NCI-H748 treated with DMSO at 0.1 percent for 48 hours (cell line): ENCODE measurements at regions not wholly inside any gene's neighbourhood (a gene's known extent, or its start where the extent isn't known, plus 50 kb on each side); places are given as distances from the start of the nearest gene placed in this dataset.
"Not testable (repeated sequence)": the region's sequence is repeated elsewhere in the genome, so short reads cannot be mapped to it uniquely, and the experiment has no call there.

Experiments
- DNase-seq: peaks from one replicate; lab custom pipeline; 2025; lab: John Stamatoyannopoulos, UW

DNA sequence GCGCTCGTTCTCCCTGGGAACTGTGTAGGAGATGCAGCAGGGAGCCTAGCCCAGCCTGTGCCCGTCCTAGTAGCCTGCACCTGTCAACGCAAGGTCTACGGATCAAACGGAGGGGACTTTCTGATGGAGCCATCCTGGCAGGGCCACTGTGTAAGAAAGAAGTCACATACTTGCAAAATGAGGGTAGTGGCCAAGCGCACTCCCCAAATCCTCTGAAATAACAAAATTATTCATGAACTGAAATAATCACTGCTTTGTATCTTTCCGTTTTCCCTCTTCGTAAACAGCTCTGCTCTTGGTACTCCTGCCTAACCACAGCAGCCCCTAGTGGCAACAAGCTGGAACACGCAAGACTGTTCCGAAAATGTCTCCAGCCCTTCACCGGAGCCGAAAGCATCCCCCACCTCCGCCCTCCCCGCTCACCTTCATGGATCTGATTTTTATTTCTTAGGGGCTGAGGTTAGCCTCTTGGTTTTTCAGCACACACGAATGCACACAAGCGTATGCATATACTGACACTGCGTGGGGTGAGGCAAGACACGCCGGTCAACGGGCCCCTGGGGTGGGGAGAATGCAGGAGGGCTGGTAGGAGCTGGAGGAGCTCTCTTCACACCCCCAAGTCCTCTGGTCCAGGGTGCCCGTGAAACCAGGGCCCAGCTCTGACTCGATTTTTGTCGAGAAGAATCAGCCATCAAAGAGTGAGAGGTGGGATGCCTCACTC, 100.8 kb downstream of the ABCC12 start:
- peak; percentile 3 for DNase-seq

DNA sequence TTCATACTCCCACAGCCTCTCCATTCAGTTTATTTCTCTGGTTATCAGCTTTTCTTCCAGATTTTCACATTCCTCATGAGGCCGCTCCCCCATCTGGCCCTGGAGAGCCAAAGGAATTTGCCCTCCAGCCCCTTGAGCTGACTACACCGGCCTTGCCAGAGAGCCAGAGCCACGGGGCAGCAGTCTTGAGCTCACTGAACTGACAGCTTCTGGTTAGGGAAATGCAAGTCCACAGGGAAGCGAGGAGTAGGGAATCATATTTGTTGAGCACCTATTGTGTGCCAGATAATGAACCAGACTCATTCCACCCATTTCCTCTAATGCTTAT, 102.4 kb downstream of the ABCC12 start:
- DNase-seq, result no peak

DNA sequence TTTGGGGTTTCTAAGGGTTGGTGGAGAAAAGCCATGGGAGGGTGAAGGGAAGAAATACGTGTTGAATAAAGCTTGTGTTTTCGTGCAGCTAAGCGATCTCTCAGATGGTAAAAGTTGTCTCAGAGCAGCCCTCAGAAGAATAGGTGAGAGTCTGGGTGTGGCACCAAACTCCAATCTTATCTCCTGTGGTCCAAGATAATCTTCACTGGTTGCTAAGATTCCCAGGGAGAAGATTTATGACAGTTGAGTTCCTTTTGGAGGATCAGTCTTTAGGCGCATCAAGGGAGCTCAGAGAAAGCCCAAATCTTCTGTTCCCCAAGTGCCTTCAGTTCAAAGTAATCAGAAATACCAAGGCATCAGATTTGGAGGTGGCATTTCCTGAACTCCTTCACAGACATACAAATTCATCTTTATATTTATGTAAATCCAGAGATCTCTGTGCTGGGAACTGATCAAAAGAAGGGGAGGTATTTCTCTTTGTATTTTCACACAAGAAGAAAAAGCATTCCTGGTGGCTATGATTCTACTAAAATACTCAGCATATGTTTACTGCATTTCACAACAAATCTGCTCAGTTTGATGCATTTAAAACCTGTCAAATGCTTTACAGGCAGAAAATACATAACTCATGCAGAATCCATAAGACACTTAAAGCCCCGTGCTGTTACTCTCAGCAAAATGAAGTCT, 102.9 kb downstream of the ABCC12 start:
- DNase-seq, result no peak

DNA sequence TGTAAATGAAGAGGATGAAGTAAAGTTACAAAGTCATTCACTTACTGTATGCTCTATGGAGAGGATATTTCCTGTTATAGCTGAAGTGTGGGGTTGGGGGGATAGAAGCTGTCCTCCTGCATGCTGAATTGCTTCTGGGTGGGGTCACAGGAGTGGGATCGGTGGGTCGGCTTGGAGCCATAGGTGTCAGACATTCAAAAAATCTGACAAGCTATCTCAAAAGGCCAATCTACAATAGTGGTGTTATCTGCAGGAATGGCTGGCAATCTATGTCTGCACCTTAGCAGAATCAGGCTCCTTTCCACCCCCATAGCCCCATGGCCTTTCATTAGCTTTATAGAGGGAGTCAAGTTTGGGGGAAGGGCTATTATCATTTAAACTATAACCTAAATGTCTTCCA, 104.9 kb downstream of the ABCC12 start:
- DNase-seq, result no peak

DNA sequence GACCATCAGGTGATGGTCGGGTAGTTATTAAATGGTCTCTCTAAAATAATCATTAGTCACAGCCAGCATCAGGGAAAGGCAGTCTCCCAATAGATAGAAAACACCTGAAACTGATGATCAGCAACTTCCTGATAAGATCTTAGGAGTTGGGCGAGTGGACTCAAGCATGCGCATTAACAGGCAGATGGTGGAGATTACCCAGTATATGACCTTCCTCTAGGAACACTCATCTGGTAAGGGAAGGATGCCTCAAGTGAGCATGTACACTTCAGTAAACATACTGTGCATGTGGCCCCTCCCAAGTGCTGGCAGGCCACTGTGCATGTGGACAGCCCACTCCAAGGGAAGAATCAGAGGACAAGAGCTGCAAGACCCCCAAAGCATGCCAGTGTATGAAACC, 105.9 kb downstream of the ABCC12 start:
- DNase-seq, result no peak

DNA sequence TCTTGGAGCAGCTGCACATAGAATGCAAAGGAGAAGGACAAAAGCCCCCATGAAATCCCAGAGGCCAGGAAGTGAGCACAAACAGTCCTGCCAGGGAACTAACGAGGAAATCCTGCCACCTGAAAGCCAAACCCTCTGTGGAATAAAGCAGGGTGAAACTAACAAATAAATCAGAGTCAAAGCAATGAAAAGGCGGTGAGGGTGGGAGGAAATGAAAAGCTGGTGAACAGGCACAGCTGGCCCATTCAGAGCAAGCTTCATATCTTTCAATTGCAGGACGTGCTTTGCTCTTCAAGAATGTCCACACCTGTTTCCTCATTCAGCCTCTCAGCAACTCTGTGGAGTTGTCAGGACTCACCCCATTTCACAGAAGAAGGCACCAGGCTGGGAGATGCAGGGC, 108.1 kb downstream of the ABCC12 start:
- no peak for DNase-seq

DNA sequence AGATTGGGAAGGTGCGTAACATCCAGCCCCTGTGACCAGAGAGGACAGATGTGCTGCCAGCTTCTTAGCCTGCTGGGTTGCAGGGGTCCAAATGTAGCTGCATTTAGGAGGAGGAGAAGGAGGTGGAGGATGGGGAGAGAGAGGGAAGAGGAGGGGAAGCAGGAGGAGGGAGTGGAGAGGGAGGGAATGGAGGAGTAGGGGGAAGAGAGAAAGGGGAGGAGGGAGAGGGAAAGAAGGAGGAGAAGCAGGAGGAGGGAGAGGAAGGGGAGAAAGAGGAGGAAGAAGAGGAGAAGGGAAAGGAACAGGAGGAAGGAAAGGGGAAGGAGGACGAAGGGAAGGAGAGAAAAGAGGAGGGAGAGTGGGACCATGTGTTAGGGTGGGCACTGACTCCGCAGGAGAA, 108.6 kb downstream of the ABCC12 start:
- DNase-seq, result no peak

DNA sequence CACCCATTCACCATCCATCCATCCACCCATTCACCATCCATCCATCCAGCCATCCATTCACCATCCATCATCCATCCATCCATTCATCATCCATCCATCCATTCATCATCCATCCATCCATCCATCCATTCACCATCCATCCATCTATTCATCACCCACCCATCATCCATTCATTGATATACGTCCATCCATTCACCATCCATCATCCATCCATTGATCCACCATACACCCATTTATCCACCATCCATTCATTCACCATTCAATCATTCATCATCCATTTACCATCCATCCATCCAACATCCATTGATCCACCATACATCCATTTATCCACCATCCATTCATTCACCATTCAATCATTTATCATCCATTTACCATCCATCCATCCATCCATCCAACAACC, 111.7 kb downstream of the ABCC12 start:
- DNase-seq, result no peak

DNA sequence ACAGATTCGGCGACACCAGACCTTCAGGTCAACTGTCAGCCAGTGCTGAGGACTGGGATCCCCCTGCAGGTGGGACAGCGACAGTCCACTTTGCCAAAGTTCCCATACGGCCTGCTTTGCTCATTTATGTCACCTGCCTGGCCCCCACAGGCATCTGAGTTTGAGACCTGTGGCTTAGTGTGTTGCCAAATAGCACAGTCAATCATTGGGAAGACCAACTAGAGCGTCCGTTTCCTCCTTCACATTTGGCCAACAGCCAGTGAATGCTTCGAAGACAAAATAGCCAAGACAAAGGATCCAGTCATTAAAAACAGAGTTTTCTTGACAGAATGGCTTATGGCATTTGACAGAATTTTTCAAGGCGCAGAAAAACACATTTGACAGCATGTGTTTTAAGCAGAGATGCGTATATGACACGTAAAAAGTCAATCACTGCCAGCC, 113.8 kb downstream of the ABCC12 start:
- no peak for DNase-seq

DNA sequence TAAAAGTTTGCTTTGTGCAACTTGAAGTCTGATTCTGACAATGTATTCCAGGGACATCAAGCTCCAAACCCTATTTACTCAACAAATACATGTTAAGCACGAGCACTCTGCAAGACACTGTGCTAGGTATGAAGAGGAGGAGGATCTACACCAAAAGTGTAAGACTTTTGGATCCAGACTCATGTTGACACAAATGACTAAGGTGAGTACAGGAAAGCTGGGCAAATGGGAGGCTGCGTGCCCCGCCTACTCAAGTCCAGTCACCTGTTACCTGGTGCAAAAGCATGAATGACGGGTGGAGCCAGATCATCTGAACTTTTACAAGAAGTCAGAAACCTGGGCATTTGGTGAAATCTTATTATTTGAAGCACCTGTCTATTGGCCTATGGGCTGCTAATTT, 120.7 kb downstream of the ABCC12 start:
- DNase-seq, result no peak

DNA sequence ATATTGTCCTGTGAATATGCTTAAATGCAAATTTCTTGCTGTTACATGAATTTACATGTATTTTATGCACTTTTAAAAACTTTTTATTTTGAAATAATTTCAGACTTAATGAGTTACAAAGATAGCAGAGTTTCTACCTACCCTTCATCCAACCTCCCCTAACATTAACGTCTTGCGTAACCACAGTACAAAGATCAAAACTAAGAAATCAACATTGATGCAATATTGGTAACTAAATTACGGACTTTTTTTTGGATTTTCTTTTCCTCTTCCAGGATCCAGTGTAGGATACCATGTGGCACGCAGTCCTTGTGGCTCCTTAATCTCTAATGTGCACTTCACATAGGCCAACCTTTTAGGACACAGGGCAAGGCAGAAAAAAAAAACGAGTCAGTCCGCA, 124.9 kb downstream of the ABCC12 start:
- DNase-seq, result no peak

DNA sequence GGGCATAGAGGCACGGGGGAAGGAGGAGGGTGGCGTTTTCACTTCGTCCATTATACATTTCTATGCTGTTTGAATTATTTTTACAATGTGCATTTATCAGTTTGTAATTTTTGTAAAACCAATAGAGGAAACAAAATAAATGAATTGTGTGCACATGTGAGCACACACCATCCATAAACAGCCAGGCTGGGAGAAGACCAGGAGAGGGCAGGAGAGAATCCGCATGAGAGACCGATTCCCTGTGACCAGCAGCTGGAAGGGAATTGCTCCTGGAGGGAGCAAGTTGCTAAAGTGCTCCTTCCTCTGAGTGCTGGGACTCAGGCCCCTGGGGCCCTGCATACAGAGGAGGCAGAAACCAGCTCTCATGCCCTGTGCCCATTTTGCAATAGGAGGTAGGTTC, 126.0 kb downstream of the ABCC12 start:
- no peak for DNase-seq

DNA sequence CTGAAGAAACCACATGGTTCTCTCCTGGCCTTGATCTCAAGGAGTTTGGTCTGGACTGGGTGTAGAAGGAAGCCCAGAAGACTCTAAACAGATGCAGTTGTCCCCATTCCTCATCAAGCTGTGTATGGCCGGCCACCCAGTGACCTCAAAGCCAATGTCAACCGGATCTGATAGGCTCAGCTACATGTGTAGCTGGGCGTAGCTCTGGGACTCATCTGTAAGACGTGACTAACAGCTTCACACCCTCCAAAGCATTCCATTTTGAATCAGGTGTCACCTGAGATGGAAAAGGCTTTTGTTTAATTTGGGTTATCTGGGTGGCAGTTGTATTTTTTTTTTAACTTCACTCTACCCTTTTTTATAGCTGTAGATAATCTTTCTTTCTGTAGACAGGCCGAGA, 130.4 kb downstream of the ABCC12 start:
- no peak for DNase-seq

DNA sequence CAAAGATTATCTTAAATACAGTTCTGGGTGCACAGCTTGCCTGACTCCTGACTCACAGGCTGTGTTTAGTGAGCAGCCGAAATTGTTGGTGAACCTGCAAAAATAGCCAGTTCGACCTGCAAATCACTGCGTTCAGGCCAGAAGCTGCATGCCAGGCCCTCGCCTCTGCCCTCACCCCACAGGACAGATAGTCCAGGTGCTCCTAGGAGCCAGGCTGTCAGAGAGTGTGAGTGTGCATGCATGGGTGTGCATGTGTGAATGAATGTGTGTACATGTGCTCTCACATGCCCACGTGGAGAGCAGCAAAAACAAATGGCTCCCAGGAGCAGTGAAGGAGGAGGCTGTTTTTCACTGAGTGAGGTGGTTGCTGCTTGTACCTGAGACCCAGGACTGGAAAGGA, 131.8 kb downstream of the ABCC12 start:
- DNase-seq, result no peak

DNA sequence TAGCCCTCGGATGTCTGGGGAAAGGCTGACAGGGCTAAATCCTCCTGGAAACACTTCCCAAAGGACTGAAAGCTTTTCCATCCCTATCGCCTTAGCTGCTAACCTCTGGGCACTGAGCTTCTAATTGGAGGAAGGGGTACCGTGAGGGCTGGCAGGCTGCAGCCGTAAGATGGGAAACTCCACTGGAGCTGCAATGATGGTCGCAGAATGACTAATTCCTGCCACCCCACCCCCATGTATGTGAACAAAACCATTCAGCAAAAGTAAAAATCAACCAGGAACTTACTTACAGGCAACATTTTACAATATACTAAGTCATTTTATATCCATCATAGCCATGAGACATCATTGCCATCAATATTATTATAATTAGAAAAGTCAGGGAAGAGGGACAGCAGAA, 133.3 kb downstream of the ABCC12 start:
- no peak for DNase-seq

DNA sequence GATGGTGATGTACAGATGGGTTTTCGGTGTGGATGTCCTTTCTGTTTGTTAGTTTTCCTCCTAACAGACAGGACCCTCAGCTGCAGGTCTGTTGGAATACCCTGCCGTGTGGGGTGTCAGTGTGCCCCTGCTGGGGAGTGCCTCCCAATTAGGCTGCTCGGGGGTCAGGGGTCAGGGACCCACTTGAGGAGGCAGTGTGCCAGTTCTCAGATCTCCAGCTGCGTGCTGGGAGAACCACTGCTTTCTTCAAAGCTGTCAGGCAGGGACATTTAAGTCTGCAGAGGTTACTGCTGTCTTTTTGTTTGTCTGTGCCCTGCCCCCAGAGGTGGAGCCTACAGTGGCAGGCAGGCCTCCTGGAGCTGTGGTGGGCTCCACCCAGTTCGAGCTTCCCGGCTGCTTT, 135.2 kb downstream of the ABCC12 start:
- DNase-seq, result not testable (repeated sequence)

DNA sequence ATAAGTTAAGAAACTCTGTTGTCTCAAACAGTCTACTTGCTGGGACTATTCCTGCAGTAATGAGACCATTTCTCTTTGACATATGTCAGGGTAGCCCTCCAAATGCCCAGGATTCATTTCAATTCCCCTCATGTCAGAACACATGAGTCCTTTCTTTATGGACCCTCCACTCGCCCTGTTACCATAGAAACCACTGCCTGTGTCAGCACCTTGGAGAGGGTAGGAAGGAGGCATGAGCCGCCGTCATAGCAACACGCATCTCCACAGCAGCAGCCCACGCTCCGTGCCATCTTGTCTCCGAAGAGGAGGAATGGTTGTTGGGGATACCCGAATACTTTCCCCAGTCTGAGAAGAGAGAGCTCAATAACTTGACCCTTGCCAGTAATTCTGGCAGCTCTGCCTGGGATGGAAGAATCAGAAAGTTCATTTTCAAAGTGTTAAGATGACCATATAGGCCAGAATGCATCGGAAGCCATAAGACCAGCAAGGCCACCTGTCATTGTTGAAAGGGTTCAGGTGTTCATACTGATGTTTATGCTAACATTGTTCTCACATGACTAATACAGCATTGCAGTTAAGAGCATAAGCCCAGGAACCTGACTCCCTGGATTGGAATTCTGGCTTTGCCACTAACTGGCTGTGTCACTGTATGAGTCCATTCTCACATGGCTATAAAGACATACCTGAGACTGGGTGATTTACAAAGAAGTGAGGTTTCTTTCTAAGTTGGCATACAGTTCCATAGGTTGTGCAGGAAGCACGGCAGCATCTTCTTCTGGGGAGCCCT, 141.3 kb downstream of the ABCC12 start:
- DNase-seq, result no peak

DNA sequence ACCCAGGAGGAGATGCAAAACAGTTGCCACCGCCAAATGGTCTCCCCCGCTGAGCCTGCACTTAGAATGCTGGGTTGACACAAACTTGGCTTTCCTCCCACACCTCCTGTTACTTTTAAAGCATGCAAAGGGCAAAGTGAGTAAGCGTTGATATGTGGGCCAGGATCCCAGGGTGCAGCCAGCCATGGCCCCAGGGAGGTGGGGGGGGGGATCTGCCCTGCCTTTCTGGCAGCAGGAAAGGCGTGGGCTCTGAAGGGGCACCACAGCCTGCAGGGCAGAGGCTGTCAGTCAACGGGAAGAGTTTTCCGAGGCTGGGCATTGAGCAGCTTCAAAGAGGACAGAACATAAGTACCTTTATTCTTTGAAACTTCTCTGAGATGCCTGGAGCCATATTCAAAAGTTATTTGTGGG, 142.3 kb downstream of the ABCC12 start:
- no peak for DNase-seq

DNA sequence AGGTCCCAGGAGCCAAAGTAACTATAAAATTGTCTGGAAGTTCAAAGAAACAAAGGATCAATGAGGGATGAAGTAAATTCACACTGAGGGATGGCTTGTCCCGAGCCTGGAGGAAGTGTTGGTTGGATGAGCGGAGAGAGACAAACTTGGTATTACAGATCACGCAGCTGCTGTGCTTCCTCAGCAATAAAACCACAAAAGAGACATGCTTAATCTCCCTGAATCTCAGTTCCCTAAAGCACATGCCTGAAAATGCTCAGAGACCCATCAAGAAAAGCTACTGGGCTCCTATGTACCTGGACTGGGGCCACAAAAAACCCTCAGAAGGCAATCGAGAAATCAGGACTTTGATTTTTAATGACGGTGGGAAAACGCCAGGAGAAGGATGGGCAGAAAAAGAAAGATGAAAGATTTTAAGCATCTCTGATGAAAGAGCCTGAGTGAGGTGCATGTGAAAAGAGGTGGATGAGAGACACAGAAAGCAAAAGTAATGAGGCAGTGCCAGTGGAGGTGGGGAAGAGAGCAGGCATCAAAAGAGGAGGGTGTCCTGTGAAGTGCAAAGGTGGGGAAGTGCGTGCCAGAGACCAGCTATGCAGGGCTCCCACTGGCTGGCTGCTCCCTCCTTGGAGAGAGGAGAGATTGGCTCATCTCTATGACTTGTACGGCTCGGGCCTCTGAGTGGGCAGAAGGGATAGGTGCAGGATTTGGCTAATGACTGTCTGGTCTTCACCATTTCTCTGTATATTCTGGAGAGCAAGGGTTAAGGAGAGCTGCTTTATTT, 143.7 kb downstream of the ABCC12 start:
- DNase-seq, result no peak

DNA sequence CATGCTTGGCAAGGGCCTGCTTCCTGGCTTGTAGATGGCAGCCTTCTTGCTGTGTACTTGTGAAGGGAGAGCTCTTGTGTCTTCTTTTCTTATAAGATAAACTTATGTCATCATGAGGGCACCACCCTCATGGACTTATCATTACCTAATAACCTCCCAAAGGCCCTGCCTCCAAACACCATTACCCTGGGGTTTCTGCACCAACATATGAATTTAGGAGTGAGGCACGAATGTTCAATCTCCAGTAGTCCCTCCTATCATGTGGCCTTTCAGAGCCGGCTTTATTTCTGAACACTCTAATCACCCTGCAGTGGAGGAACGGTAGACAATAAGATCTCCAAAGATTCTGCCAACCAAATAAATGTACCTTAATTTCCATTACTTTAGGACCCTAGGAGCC, 144.3 kb downstream of the ABCC12 start:
- no peak for DNase-seq

DNA sequence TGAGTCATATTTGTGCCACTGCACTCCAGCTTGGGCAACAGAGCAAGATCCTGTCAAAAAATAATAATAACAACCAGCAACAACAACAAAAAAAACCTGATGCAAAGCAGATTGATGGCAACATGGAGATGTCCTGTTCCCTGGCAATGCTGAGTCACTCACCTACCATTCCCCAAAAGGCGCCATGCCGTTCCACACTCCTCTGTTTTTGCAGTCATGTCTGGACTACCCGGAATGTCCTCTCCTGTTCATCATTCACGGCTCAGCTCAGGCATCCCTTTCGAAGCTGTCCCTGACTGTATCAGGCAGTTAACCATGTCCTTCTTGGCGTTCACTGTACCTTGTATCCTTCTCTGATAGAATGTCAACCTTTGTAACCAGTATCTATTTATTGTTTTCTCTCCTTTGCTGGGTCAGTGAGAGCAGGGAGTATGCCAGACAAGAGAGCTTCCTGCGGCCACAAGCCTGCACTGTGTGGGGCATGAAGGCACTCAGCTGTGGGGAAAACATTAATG, 147.7 kb downstream of the ABCC12 start:
- DNase-seq, result no peak

DNA sequence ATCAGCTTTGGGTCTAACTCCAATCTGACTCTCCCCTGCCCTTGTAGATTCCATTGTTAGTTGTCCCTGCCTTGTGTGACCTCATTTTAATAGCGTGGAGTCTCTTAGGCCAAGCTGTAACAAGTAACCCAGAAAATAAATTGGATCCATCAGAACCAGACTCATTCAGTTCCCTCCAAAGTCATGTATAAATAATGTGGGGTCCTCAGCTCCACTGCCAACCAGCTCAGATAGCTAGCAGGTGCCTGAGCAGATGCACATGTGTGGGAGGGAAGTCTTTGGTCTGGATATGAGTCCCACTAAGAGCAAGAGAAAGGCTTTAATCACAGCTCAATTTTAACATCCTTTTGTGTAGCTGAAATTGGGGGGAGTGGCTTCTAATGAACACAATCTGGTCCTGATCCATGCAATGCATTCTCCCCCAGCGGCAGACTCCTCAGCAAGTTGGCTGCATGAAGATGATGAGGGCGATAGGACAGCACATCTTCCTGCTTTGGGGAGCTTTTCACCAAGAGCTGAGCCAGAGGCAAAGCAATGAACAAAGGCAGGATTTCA, 151.6 kb downstream of the ABCC12 start:
- DNase-seq, result no peak
